ENCODE measurements at regions not wholly inside any gene's neighbourhood (a gene's known extent, or its start where the extent isn't known, plus 50 kb on each side); places are given as distances from the start of the nearest gene placed in this dataset.
"Not testable (repeated sequence)": the region's sequence is repeated elsewhere in the genome, so short reads cannot be mapped to it uniquely, and the experiment has no call there.

DNA sequence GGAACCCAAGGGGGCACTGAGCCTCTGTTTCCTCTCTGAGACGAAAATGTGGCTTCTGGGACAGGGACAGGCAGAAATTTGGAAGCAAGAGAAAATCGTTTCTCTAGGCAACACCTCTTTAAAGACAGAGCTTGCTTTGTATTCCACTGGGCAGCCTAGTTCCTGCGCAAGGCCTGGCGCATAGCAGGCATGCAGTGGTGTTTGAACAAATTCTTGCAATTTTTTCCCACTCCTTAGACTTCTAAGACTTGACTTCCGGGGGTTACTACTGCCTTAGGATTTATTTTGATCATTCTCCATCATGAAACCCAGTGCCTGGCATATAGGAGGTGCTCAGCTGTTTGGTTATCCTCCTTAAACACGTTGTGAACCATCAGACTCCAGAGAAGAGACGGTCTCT is 249.0 kb upstream of the KCNG1 start:
- Mint-ChIP-seq H3K27ac (no peak overlapping the region), H3K4me3 (no peak overlapping the region), H3K27me3 (peaks cover 52 to 72% of the 10 kb centered on the region in 2 donors), H3K36me3 (ENCODE audit: insufficient read depth) (no peaks in the 10 kb centered on the region), H3K4me1 (ENCODE audit: low read depth in 2 of 2) (no peaks in the 10 kb centered on the region), H3K9me3 (no peaks in the 10 kb centered on the region)
- ATAC-seq (replicated peaks) (no peak), DNase-seq (no peak)

DNA sequence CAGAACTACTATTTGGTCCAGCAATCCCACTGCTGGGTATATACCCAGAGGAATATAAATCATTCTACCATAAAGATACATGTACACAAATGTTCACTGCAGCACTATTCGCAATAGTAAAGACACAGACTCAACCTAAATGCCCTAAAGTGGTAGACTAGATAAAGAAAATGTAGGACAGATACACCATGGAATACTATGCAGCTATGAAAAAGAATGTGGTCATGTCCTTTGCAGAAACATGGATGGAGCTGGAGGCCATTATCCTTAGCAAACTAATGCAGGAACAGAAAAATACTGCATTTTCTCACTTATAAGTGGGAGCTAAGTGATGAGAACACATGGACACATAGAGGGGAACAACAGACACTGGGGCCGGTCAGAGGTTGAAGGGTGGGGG is 248.4 kb upstream of the KCNG1 start:
- H3K27me3 Mint-ChIP-seq, result peaks cover 51 to 72% of the 10 kb centered on the region in 2 donors
- ATAC-seq (replicated peaks); DNase-seq; H3K9me3 Mint-ChIP-seq; H3K36me3 Mint-ChIP-seq (ENCODE audit: insufficient read depth); H3K27ac Mint-ChIP-seq; H3K4me1 Mint-ChIP-seq (ENCODE audit: low read depth in 2 of 2); H3K4me3 Mint-ChIP-seq: not testable (repeated sequence)

DNA sequence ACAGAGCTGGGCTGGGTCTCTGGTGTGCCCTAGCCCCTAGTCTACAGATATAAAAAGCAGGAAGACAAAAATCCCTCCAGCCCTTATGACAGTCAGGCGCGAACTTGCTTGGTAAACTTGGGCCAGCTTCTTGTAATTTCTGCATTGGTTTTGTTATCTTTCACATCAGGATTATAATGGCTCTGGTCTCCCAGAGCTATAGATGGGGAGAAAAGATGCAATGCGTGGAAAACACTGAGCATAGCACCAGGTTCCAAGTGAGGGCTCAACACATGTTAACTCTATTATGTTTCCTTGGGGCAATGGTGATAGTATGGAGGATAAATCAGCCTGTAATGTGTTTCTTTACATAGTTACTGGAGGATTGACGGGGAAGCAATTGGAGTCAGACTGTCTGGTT is 246.8 kb upstream of the KCNG1 start:
- Mint-ChIP-seq H3K9me3 (no peaks in the 10 kb centered on the region), H3K36me3 (ENCODE audit: insufficient read depth) (no peaks in the 10 kb centered on the region), H3K27ac (no peak overlapping the region), H3K4me3 (no peak overlapping the region), H3K27me3 (peaks cover 47 to 70% of the 10 kb centered on the region in 2 donors), H3K4me1 (ENCODE audit: low read depth in 2 of 2) (no peaks in the 10 kb centered on the region)
- ATAC-seq (replicated peaks), result no peak
- no peak for DNase-seq

DNA sequence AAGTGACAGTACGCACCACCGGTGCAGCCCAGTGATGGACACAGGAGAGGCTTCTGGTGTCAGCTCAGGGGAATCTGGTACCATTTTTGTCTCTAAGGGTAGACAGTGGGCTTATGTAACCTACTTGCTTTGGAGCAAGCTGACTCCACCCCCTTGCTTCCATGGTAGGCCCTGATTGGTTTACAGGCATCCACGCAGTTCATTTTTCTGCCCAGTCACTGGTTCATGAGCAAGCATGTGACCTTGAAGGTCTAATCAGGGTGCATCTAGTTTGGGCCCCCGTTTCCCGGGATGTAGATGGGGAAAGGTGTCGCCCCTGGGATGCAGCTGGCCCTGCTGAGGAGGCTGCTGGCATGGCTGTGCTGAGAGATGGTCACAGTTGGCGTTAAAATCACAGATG is 244.8 kb upstream of the KCNG1 start:
- Mint-ChIP-seq H3K27ac (no peak overlapping the region), H3K4me1 (ENCODE audit: low read depth in 2 of 2) (no peaks in the 10 kb centered on the region), H3K36me3 (ENCODE audit: insufficient read depth) (no peaks in the 10 kb centered on the region), H3K9me3 (no peaks in the 10 kb centered on the region), H3K27me3 (peaks cover 48 to 66% of the 10 kb centered on the region in 2 donors), H3K4me3 (no peak overlapping the region)
- ATAC-seq (replicated peaks) (no peak), DNase-seq (no peak)

DNA sequence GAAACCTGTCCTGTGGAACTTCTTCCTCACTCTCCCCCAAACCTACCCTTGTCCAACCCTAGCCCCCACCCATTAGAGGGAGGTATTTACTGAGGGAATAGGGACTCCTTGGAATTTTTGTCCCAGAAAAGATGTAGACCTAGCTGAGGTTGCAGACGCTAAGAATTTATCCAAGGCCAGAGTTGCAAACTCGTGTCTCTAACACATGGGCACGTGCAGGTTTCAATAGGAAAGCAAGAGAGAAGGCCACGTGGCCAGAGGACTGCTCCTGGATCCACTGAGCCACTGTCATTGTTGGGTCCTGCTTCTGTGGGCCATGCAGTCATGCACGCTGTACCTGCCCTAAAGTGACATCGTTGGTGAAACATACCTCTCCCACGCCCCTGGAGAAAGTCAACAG is 243.4 kb upstream of the KCNG1 start:
- Mint-ChIP-seq H3K36me3 (ENCODE audit: insufficient read depth) (no peaks in the 10 kb centered on the region), H3K27me3 (peaks cover 47 to 64% of the 10 kb centered on the region in 2 donors), H3K4me1 (ENCODE audit: low read depth in 2 of 2) (no peaks in the 10 kb centered on the region), H3K9me3 (no peaks in the 10 kb centered on the region), H3K27ac (no peak overlapping the region), H3K4me3 (no peak overlapping the region)
- DNase-seq (no peak), ATAC-seq (replicated peaks) (no peak)

DNA sequence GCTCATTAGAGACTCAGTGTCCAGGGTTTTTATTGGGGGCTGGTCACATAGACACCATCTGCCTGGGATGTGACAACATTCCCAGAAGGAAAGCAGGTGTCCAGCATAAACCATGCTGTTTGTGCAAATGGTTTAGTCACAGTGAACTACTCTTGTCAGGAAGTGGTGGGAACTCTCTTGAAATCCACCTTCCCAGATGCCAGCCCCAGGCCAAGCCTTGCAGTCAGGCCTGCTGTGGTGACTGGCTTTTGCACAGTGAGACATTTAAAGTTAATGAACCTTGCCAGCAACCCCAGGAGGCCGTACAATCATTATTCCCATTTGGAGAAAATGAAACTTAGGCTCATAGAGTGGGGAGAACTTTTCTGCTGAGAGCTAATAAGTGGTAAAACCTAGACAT is 242.5 kb upstream of the KCNG1 start:
- Mint-ChIP-seq H3K9me3 (no peaks in the 10 kb centered on the region), H3K4me1 (ENCODE audit: low read depth in 2 of 2) (no peaks in the 10 kb centered on the region), H3K36me3 (ENCODE audit: insufficient read depth) (no peaks in the 10 kb centered on the region), H3K4me3 (no peak overlapping the region), H3K27me3 (peaks cover 42 to 64% of the 10 kb centered on the region in 2 donors), H3K27ac (no peak overlapping the region)
- DNase-seq, result no peak
- ATAC-seq (replicated peaks), result no peak

DNA sequence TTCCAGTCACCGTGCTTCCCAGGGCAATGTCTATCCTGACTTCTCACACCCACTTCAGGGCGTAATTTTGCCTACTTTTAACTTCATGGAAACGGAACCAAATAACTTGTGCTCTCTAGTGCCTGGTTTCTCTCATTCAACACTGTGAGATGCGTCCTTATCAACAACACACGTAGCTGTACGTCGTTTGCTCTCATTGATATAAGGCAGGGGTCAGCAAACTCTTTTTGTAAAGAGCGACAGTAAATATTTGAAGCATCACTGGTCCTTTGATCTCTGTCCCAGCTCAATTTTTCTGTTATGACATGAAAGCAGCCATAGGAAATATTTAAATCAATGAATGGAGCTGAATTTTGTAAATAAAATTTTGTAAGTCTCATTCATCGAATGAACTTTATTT is 239.3 kb upstream of the KCNG1 start:
- ATAC-seq (replicated peaks) (no peak), DNase-seq (no peak)
- Mint-ChIP-seq H3K4me3 (no peak overlapping the region), H3K4me1 (ENCODE audit: low read depth in 2 of 2) (no peaks in the 10 kb centered on the region), H3K27ac (no peak overlapping the region), H3K36me3 (ENCODE audit: insufficient read depth) (no peaks in the 10 kb centered on the region), H3K27me3 (peaks cover 58 to 69% of the 10 kb centered on the region in 2 donors), H3K9me3 (no peaks in the 10 kb centered on the region)

DNA sequence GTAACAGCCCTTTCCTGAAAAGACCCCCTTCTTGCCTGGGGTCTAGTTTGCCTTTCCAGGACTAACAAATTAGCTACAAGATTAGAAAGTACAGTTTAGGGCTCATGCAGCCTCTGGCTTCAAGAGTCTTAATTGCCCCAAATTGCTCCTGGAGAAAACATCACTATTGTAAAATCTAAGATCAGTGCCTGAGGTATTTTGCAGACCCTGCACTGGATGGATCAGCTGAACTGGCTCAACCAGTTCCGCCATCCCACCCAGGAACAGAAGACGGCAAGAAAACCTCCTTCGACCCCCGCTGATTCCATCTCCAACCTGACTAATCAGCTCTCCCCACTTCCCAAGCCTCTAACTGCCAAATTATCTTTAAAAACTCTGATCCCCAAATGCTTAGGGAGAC is 236.5 kb upstream of the KCNG1 start:
- H3K4me1 Mint-ChIP-seq (ENCODE audit: low read depth in 2 of 2), result peaks cover 6% of the 10 kb centered on the region in 2 donors
- no peaks in the 10 kb centered on the region for H3K36me3 Mint-ChIP-seq (ENCODE audit: insufficient read depth)
- no peak for DNase-seq
- no peak overlapping the region for H3K4me3 Mint-ChIP-seq
- no peaks in the 10 kb centered on the region for H3K9me3 Mint-ChIP-seq
- peaks cover 53 to 76% of the 10 kb centered on the region in 2 donors for H3K27me3 Mint-ChIP-seq
- ATAC-seq (replicated peaks), result no peak
- no peak overlapping the region for H3K27ac Mint-ChIP-seq

DNA sequence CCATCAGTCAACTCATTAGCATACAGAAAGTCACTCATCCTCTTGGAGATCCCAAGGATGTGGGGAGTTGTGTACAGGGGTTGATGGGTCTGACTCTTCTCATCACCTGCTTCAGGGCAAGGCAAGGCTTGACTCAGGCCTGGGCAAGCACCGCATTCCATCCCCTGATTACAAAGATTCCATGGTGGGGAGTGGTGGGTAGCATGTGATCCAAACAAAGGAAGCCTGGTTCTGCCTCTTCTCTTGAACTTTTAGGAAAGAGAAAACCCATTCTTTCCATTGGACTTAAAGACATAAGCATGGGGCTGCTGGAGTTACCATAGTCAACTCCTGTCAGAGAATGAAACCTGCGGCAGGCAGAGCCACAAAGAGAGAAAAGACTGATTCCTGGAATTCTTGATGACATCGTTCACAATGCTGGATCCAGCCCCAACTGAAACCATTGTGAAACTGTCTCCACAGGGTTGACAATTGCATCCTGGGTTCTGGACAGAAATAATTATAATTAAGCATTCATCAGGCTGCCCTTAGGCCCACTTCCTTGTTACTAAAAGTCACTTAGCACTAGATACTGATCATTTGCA is 235.8 kb upstream of the KCNG1 start:
- Mint-ChIP-seq H3K4me1 (ENCODE audit: low read depth in 2 of 2) (peaks cover 6% of the 10 kb centered on the region in 2 donors), H3K27ac (no peak overlapping the region), H3K36me3 (ENCODE audit: insufficient read depth) (no peaks in the 10 kb centered on the region), H3K4me3 (no peak overlapping the region), H3K9me3 (no peaks in the 10 kb centered on the region), H3K27me3 (peaks cover 56 to 81% of the 10 kb centered on the region in 2 donors)
- no peak for ATAC-seq (replicated peaks)
- DNase-seq, result no peak

DNA sequence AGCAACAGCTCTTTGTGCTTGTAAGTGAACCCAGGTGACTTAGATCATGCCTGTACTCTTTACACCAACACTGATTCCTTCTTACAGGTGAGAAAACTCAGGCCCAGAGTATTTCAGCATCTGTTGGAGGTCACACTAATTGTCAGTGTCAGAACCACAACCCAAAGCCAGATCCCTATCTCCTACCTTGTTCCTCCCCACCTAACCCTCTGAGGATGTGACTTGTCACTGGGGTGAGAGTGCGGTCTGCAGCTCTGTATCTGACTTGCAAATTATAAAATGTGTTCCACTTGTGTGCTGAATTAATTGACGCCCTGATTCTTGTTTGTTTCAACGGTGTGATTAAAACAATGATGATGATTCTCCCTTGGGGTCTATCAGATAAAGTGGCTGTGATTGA is 232.5 kb upstream of the KCNG1 start:
- no peak overlapping the region for H3K27ac Mint-ChIP-seq
- H3K27me3 Mint-ChIP-seq, result peaks cover 63 to 85% of the 10 kb centered on the region in 2 donors
- peaks cover 6% of the 10 kb centered on the region in 2 donors for H3K4me1 Mint-ChIP-seq (ENCODE audit: low read depth in 2 of 2)
- no peaks in the 10 kb centered on the region for H3K9me3 Mint-ChIP-seq
- DNase-seq, result no peak
- peak; percentile 27 for ATAC-seq (replicated peaks)
- no peaks in the 10 kb centered on the region for H3K36me3 Mint-ChIP-seq (ENCODE audit: insufficient read depth)
- no peak overlapping the region for H3K4me3 Mint-ChIP-seq

DNA sequence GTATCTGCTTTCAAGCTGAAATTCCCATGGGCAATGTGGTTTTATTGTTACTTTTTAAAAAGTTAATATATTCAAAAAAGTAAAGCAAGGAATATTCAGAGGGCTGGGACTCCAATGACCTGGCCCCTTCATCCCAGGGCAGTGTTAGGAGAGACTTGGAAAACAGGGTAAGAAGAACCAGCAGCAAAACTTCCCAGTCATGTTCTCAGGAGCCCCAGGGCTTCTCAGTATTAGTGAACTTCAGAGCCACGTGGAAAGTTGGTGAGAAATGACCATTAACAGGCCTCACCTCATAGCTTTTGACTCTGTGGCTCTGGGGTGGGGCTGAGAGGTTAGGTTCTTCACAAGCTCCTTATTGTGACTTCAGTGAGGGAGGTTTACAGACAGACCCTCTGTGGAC is 230.4 kb upstream of the KCNG1 start:
- Mint-ChIP-seq H3K36me3 (ENCODE audit: insufficient read depth) (no peaks in the 10 kb centered on the region), H3K4me1 (ENCODE audit: low read depth in 2 of 2) (peaks cover 6% of the 10 kb centered on the region in 2 donors), H3K4me3 (no peak overlapping the region), H3K27ac (no peak overlapping the region), H3K9me3 (no peaks in the 10 kb centered on the region), H3K27me3 (peaks cover 61 to 94% of the 10 kb centered on the region in 2 donors)
- ATAC-seq (replicated peaks) (no peak), DNase-seq (no peak)

DNA sequence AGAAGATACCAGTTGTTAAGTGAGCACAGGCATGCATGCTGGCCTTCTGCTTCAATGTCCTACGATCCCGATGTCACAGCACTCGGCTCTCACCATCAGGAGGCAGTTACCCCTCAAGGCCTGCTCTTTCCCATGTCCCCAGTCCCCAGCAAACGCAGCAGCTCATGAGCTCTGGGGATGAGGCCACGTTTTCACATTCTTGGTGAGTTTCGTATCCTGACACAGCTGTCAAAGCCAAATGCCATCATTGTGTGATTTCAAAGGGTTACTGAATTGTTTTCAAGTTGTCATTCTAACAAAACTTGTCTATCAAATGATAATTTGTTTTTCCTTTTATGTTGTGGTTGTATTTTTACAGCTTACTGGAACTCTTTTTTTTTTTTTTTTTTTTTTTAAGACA is 226.9 kb upstream of the KCNG1 start:
- H3K36me3 Mint-ChIP-seq (ENCODE audit: insufficient read depth), result peaks cover 2% of the 10 kb centered on the region
- H3K4me1 Mint-ChIP-seq (ENCODE audit: low read depth in 2 of 2), result no peaks in the 10 kb centered on the region
- H3K9me3 Mint-ChIP-seq, result no peaks in the 10 kb centered on the region
- H3K27ac Mint-ChIP-seq, result no peak overlapping the region
- ATAC-seq (replicated peaks), result no peak
- DNase-seq, result no peak
- no peak overlapping the region for H3K4me3 Mint-ChIP-seq
- peaks cover 62 to 91% of the 10 kb centered on the region in 2 donors for H3K27me3 Mint-ChIP-seq

DNA sequence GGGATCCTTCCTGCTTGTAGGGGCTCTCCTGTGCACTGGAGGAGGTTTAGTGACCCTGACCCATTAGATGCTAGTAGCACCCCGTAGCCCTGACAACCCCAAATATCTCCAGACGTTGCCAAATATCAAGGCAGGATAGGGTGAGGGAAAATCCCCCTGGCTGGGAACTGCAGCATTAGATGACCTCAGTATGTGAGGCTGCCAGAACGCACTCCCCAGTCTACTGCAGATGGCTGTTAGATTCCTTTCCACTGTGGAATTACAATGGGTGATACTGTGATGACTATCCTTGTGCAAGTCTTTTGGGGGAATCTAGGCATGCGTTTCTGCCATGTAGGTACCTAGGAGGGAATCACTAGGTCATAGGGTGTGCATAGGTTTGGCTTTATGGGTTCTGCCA is 226.3 kb upstream of the KCNG1 start:
- H3K9me3 Mint-ChIP-seq, result no peaks in the 10 kb centered on the region
- H3K4me1 Mint-ChIP-seq (ENCODE audit: low read depth in 2 of 2), result no peaks in the 10 kb centered on the region
- no peak overlapping the region for H3K4me3 Mint-ChIP-seq
- peaks cover 64 to 90% of the 10 kb centered on the region in 2 donors for H3K27me3 Mint-ChIP-seq
- ATAC-seq (replicated peaks) (no peak), DNase-seq (no peak)
- H3K36me3 Mint-ChIP-seq (ENCODE audit: insufficient read depth), result peaks cover 4% of the 10 kb centered on the region
- H3K27ac Mint-ChIP-seq, result no peak overlapping the region

DNA sequence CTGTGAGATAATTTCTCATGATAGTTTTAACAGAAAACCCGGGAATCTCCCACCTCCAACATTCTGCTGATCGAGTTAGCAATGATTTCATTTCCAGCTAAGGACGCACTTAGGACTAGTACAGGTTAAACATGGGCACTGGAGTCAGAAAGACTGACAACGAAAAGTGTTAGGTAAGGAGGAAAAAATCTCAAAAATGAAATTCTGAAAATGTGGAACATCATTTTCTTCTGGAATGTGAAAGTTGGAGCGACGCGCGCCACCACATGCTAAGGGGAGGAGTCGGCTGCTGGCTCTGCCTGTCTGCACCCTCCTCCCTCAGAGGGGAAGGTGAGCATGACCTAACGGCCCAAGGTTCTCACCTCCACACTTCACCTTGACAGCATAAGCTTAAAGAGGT is 221.6 kb upstream of the KCNG1 start:
- peaks cover 52 to 66% of the 10 kb centered on the region in 2 donors for H3K27me3 Mint-ChIP-seq
- peaks cover 3 to 8% of the 10 kb centered on the region in 2 donors for H3K9me3 Mint-ChIP-seq
- DNase-seq, result no peak
- H3K4me3 Mint-ChIP-seq, result no peak overlapping the region
- H3K36me3 Mint-ChIP-seq (ENCODE audit: insufficient read depth), result peaks cover 4% of the 10 kb centered on the region
- H3K4me1 Mint-ChIP-seq (ENCODE audit: low read depth in 2 of 2), result peaks cover 0 to 4% of the 10 kb centered on the region in 2 donors
- no peak overlapping the region for H3K27ac Mint-ChIP-seq
- no peak for ATAC-seq (replicated peaks)
